A549 (cell line): ENCODE measurements at regions not wholly inside any gene's neighbourhood (a gene's known extent, or its start where the extent isn't known, plus 50 kb on each side); places are given as distances from the start of the nearest gene placed in this dataset.

Source experiments
- BHLHE40 ChIP-seq: IDR thresholded peaks from 2 replicates; pipeline ENCODE4 v1.6.1; 2012; ENCODE audit warnings: low read depth, low read length, inconsistent platforms
- CEBPB ChIP-seq, 2 experiments: fragments of >200 bp in 1 of 2; sonication (Bioruptor Twin) in 1 of 2; formaldehyde crosslinking in 1 of 2; IDR thresholded peaks; 2 replicates each; pipeline ENCODE4 v1.6.1; 2012 to 2016
- CHD2 ChIP-seq: fragments of 150-350 bp; IDR thresholded peaks from 2 replicates; pipeline ENCODE4 v1.6.1; 2014; ENCODE audit warnings: low read length; ENCODE audit not compliant: partially characterized antibody
- CTCF ChIP-seq: fragments of >200 bp; sonication (Bioruptor Twin); formaldehyde crosslinking; IDR thresholded peaks from 3 replicates; pipeline ENCODE4 v1.5.1; 2016
- EP300 ChIP-seq, 2 experiments: fragments of >200 bp; sonication (Bioruptor Twin); formaldehyde crosslinking; IDR thresholded peaks; 2 replicates in 1 of 2; 3 replicates in 1 of 2; pipeline ENCODE4 v1.6.1; 2016 to 2017
- JUNB ChIP-seq: fragments of >200 bp; sonication (Bioruptor Twin); formaldehyde crosslinking; IDR thresholded peaks from 2 replicates; pipeline ENCODE4 v1.6.1; 2016
- MAX ChIP-seq: IDR thresholded peaks from 2 replicates; pipeline ENCODE4 v1.6.1; 2012
- PHF8 ChIP-seq: fragments of 200-600 bp; sonication (generic); IDR thresholded peaks from 2 replicates; pipeline ENCODE4 v1.6.1; 2016; ENCODE audit warnings: low read depth, mild to moderate bottlenecking, antibody characterized with exemption, moderate library complexity, borderline replicate concordance
- POLR2A ChIP-seq: IDR thresholded peaks from 2 replicates; pipeline ENCODE4 v1.6.1; 2012; ENCODE audit warnings: mild to moderate bottlenecking, low read length
- POLR2AphosphoS2 ChIP-seq: conservative IDR thresholded peaks from 2 replicates; pipeline ENCODE4 v1.6.1; 2012; ENCODE audit warnings: low read length, improper control_type of control experiment, inconsistent platforms
- RFX5 ChIP-seq: fragments of 450-650 bp; IDR thresholded peaks from 2 replicates; pipeline ENCODE4 v1.7.1; 2014; ENCODE audit warnings: antibody characterized with exemption, mild to moderate bottlenecking, moderate library complexity
- TF ChIP-seq, protein P1 (sequence below): fragments of 200-600 bp; sonication (generic); IDR thresholded peaks from 2 replicates; pipeline ENCODE4 v1.6.1; 2016; ENCODE audit warnings: antibody characterized with exemption, mild to moderate bottlenecking, moderate library complexity

- no peak for TF ChIP-seq POLR2A
- no peak for TF ChIP-seq CTCF
- TF ChIP-seq PHF8 = no peak
- no peak for TF ChIP-seq CHD2
- TF ChIP-seq JUNB = no peak
- no peak for TF ChIP-seq CEBPB (IDR thresholded peaks at IDR 0.05)
- no peak for TF ChIP-seq EP300 (IDR thresholded peaks at IDR 0.05)
- TF ChIP-seq MAX = no peak
- no peak for TF ChIP-seq BHLHE40
- TF ChIP-seq, protein P1, sequence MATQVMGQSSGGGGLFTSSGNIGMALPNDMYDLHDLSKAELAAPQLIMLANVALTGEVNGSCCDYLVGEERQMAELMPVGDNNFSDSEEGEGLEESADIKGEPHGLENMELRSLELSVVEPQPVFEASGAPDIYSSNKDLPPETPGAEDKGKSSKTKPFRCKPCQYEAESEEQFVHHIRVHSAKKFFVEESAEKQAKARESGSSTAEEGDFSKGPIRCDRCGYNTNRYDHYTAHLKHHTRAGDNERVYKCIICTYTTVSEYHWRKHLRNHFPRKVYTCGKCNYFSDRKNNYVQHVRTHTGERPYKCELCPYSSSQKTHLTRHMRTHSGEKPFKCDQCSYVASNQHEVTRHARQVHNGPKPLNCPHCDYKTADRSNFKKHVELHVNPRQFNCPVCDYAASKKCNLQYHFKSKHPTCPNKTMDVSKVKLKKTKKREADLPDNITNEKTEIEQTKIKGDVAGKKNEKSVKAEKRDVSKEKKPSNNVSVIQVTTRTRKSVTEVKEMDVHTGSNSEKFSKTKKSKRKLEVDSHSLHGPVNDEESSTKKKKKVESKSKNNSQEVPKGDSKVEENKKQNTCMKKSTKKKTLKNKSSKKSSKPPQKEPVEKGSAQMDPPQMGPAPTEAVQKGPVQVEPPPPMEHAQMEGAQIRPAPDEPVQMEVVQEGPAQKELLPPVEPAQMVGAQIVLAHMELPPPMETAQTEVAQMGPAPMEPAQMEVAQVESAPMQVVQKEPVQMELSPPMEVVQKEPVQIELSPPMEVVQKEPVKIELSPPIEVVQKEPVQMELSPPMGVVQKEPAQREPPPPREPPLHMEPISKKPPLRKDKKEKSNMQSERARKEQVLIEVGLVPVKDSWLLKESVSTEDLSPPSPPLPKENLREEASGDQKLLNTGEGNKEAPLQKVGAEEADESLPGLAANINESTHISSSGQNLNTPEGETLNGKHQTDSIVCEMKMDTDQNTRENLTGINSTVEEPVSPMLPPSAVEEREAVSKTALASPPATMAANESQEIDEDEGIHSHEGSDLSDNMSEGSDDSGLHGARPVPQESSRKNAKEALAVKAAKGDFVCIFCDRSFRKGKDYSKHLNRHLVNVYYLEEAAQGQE = no peak
- no peak for TF ChIP-seq RFX5
- no peak for TF ChIP-seq POLR2AphosphoS2
Measured at GRCh38 chr1:86640161-86640670, 64.2 kb upstream of the SH3GLB1 start.
